GM10266 (cell line): ENCODE measurements at regions not wholly inside any gene's neighbourhood (a gene's known extent, or its start where the extent isn't known, plus 50 kb on each side); places are given as distances from the start of the nearest gene placed in this dataset.

Experiments used
- DNase-seq: peaks from one replicate; pipeline ENCODE4 v3.0.0; 2012; ENCODE audit errors: extremely low spot score
- TF ChIP-seq, protein P1 (sequence below): IDR thresholded peaks from 2 replicates; pipeline ENCODE4 v1.5.1; 2012; ENCODE audit warnings: mild to moderate bottlenecking, low read depth; ENCODE audit not compliant: control insufficient read depth, insufficient read depth; ENCODE audit errors: missing control alignments

DNA sequence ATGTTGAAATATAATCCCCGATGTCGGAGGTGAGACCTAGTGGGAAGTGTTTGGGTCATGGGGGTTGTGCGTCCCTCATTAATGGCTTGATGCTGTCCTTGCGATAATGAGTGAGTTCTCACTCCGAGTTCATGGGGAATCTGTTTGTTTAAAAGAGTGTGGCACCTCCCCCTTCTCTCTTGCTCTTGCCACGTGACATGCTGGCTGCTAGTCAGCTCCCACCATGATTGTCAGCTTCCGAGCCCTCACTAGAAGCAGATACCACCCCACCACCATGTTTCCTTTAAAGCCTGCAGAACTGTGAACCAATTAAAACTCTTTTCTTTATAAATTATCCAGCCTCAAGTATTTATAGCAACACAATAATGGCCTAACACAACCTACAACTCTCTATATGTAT is 166.3 kb upstream of the MBNL1 start:
- TF ChIP-seq, protein P1, sequence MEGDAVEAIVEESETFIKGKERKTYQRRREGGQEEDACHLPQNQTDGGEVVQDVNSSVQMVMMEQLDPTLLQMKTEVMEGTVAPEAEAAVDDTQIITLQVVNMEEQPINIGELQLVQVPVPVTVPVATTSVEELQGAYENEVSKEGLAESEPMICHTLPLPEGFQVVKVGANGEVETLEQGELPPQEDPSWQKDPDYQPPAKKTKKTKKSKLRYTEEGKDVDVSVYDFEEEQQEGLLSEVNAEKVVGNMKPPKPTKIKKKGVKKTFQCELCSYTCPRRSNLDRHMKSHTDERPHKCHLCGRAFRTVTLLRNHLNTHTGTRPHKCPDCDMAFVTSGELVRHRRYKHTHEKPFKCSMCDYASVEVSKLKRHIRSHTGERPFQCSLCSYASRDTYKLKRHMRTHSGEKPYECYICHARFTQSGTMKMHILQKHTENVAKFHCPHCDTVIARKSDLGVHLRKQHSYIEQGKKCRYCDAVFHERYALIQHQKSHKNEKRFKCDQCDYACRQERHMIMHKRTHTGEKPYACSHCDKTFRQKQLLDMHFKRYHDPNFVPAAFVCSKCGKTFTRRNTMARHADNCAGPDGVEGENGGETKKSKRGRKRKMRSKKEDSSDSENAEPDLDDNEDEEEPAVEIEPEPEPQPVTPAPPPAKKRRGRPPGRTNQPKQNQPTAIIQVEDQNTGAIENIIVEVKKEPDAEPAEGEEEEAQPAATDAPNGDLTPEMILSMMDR = no peak
- no peak for DNase-seq

DNA sequence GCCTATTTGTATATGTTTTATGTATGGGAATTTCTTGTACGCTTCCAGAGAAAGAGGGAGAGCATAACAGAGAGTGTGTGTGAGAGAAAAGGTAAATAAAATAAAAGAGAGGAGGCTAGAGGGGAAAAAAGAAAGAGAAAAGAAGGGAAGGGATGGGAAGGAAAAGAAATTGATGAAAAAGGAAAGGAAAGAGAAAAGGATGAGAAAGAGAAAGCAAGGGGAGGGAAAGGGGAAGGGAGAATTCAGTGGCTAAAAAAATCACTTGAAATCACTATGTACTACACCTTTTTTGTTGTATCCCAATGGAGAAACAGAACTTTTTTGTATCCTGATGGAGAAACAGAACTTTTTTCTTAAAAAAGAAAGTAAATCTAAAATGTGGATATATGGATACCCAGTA is 165.5 kb upstream of the MBNL1 start:
- no peak for DNase-seq
- TF ChIP-seq, protein P1 = no peak

DNA sequence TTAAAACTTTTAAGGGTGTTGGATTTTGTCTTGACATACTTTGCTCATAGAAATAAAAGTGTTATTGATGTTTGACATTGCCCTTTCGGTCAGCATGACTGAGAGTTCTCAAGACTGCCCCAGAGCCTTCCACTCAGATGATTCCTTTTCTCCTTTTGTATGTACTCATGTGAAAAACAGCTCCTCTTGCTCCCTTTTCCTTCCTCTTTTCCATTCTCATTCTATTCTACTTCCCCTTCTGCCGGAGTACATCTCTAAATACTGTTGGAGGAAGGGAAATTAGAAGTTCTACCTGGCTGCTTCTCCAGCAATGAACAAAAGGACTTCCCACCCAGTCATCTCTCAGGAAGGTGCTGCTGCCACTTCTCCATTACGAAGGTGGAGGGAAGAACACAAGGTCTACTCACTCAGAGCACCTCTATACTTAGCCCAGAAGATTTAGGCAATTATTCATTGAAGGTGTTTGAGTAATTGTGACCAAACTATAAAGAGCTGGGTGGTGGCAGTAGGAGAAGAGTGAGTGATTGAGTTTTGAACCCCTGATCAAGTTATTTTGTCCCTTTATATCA is 163.8 kb upstream of the MBNL1 start:
- DNase-seq = no peak
- TF ChIP-seq, protein P1 = no peak

DNA sequence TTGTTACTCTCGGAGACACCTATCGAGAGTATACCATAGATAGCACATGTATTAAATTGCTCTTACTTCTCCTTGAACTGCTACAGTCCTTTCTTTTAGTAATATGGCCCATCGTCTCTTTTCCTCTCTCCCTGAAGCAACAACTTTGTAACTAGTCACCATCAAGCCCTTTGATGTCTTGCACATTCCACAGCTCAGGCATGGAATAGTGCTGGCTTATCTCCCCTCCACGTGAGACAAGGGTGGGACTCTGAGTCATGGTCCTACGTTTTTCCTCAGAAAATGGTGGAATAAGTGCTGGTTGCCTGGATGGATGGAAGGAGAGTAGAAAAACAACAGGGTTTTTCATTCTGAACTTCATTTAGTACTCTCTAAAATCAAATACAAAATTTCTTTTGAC is 163.3 kb upstream of the MBNL1 start:
- no peak for DNase-seq
- TF ChIP-seq, protein P1 = no peak

DNA sequence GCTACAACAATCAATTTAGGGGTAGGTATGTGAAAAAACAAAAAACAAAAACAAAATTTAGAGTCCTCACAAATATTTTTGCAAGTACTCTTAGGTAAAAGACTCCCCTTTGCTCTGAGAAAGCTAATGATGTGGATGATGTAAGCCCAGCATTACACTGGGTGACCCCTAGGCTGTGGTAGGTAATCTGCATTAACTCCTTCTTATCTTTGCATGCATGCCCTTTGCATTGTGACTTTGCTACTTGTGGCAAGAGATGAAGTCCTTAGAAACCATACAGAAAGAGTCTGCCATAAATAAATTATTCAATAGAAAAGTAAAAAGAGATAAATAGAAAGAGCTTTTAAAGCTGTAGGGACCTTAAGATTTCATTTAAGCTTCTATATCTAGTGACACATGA is 159.7 kb upstream of the MBNL1 start:
- DNase-seq = no peak
- TF ChIP-seq, protein P1 = no peak

DNA sequence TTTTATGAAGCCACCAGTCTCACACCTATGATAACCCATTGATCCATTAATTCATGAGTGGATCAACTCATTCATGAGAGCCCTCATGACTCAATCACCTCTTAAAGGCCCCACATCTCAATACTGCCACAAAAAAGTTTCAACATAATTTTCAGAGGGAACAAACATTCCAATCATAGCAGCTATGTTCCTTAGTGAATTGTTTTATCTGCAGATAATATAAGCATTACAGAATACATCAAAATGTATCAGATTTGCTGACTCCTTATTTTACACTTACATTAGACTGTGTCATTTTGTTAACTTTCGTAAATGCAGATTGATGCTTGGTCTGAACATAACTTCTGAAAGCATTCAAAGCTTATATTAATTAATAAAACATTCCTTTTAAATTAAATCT is 155.3 kb upstream of the MBNL1 start:
- DNase-seq = no peak
- TF ChIP-seq, protein P1 = no peak

DNA sequence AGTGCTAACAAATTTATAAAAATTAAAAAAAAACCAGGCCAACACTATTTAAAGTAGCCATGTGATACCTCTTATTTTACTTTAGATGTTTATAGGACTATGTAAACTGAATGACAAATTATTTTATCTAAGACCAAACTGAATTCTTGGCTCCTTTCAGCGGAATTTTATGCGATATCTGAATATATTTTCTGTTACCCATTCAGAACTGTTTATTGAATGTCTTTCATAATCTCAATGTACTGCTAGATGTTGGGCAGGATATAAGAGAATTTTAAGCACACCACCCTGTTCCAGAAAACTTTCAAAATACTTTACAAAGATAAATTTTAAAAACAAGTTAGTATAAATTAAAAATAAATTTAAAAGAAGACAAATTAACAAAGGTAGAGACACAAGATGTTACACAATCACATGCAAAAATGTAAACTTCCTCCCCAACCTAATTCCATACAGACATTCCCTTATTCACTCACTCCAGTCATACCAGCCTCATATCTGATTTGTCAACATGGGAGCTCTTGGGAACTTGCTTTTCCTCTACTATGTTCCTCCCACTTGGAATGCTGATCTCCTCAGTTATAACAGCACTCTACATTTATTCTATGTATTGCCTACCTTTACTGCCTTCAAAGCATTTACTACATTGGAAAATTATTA is 154.6 kb upstream of the MBNL1 start:
- TF ChIP-seq, protein P1 = no peak
- no peak for DNase-seq
